Calu3 (cell line): ENCODE measurements at regions not wholly inside any gene's neighbourhood (a gene's known extent, or its start where the extent isn't known, plus 50 kb on each side); places are given as distances from the start of the nearest gene placed in this dataset.

Source experiments
- BruUV-seq: library from RNA; stranded (reverse); fragments of 400-500 nt; replicated peaks from 2 replicates; lab custom pipeline; 2021; lab: Mats Ljungman, UMichigan
- CTCF ChIA-PET: fragments of 300-600 bp; sonication (Branson Sonifier 250); formaldehyde crosslinking; loops from one replicate; lab custom pipeline; 2022; ENCODE audit warnings: antibody characterized with exemption; lab: Charles Lee
- DNase-seq: peaks from one replicate; pipeline ENCODE4 v3.0.0; 2022
- H3K27ac Mint-ChIP-seq: one replicate; pipeline ENCODE4 v1.8.0; 2022; ENCODE audit warnings: mixed read lengths; ENCODE audit not compliant: unreplicated experiment
- H3K27me3 Mint-ChIP-seq: one replicate; pipeline ENCODE4 v1.8.0; 2022; ENCODE audit warnings: mixed read lengths; ENCODE audit not compliant: unreplicated experiment
- H3K36me3 Mint-ChIP-seq: one replicate; pipeline ENCODE4 v1.8.0; 2022; ENCODE audit warnings: mild to moderate bottlenecking, moderate library complexity, mixed read lengths; ENCODE audit not compliant: insufficient read depth, unreplicated experiment
- H3K4me1 Mint-ChIP-seq: one replicate; pipeline ENCODE4 v1.8.0; 2022; ENCODE audit warnings: mild to moderate bottlenecking, low read depth, mixed read lengths; ENCODE audit not compliant: unreplicated experiment
- H3K4me3 Mint-ChIP-seq: one replicate; pipeline ENCODE4 v1.8.0; 2022; ENCODE audit warnings: mild to moderate bottlenecking, low read depth, moderate library complexity, mixed read lengths; ENCODE audit not compliant: unreplicated experiment
- H3K9me3 Mint-ChIP-seq: one replicate; pipeline ENCODE4 v1.8.0; 2022; ENCODE audit warnings: low read depth, mixed read lengths; ENCODE audit not compliant: unreplicated experiment
- CTCF ChIP-seq: fragments of 200-600 bp; IDR thresholded peaks from one replicate; pipeline ENCODE4 v1.8.0; 2022; ENCODE audit warnings: antibody characterized with exemption; ENCODE audit not compliant: unreplicated experiment
- intact Hi-C: fragments of 100-400 bp; cut with micrococcal nuclease; formaldehyde crosslinking; loops from one replicate; pipeline ENCODE4 v1.10.0; 2022; ENCODE audit not compliant: unreplicated experiment

- H3K9me3 Mint-ChIP-seq, result peaks cover 10% of the 10 kb centered on the region
- no peak for DNase-seq
- intact Hi-C loops, result no loop called here
- CTCF ChIA-PET, result no interaction called here
- no peak overlapping the region for H3K27ac Mint-ChIP-seq
- no peak overlapping the region for H3K4me3 Mint-ChIP-seq
- BruUV-seq, result no TSS peak
- no peaks in the 10 kb centered on the region for H3K4me1 Mint-ChIP-seq
- no peaks in the 10 kb centered on the region for H3K27me3 Mint-ChIP-seq
- TF ChIP-seq CTCF, result no peak
- no peaks in the 10 kb centered on the region for H3K36me3 Mint-ChIP-seq
Observed at GRCh38 chr2:21543630-21544029, 419.9 kb downstream of the TDRD15 start.

DNA sequence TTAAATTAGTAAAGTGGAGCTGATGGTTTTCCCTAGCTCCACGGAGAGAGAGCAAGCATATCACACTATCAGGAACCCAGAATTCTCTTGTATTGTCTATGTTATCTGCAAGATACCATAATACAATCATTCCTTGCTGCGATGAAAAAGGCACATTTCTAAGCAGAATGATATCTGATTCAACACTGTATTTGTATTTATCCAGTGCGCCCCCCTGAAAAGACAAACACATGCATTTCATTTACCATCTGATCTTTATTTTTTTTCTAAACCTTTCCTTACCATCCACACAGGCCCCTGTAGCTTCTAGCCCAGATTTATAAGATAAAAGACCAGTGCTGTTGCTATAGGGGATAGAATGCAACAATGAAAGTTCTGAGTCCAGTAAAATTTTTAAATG, 420.6 kb downstream of the TDRD15 start:
- no TSS peak for BruUV-seq
- no peak overlapping the region for H3K4me3 Mint-ChIP-seq
- no peaks in the 10 kb centered on the region for H3K4me1 Mint-ChIP-seq
- intact Hi-C loops, result no loop called here
- H3K9me3 Mint-ChIP-seq, result peaks cover 7% of the 10 kb centered on the region
- H3K27ac Mint-ChIP-seq, result no peak overlapping the region
- H3K36me3 Mint-ChIP-seq, result no peaks in the 10 kb centered on the region
- CTCF ChIA-PET, result no interaction called here
- H3K27me3 Mint-ChIP-seq, result no peaks in the 10 kb centered on the region
- no peak for DNase-seq
- no peak for TF ChIP-seq CTCF

DNA sequence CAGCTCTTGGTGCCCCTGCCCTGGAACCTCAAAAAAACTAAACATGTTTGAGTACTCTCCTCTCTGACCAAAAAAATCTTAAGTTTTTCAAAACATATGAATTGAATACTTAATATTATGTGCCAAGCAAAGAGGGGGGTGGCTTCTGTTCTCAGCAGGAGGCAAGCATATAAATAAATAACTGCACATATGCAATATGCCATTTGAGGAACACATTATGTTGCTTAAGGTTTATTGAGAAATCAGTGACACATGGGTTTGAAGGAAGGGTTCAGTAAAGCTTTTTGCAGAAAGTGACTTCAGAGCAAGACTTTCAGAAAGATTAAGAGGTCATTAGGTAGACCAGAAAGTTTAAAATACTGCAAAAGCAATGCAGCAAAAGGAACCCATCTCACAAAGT, 429.2 kb downstream of the TDRD15 start:
- Mint-ChIP-seq H3K4me1 (no peaks in the 10 kb centered on the region), H3K36me3 (no peaks in the 10 kb centered on the region), H3K27me3 (no peaks in the 10 kb centered on the region), H3K4me3 (no peak overlapping the region), H3K27ac (no peak overlapping the region), H3K9me3 (peaks cover 14% of the 10 kb centered on the region)
- no TSS peak for BruUV-seq
- CTCF ChIA-PET, result no interaction called here
- no peak for TF ChIP-seq CTCF
- intact Hi-C loops, result no loop called here
- DNase-seq, result no peak

GRCh38 chr2:21559351-21559750, 435.6 kb downstream of the TDRD15 start:
- no peak for TF ChIP-seq CTCF
- no peaks in the 10 kb centered on the region for H3K27me3 Mint-ChIP-seq
- BruUV-seq, result no TSS peak
- H3K36me3 Mint-ChIP-seq, result no peaks in the 10 kb centered on the region
- intact Hi-C loops, result no loop called here
- H3K4me1 Mint-ChIP-seq, result no peaks in the 10 kb centered on the region
- no peak for DNase-seq
- no peak overlapping the region for H3K27ac Mint-ChIP-seq
- CTCF ChIA-PET, result no interaction called here
- no peak overlapping the region for H3K4me3 Mint-ChIP-seq
- H3K9me3 Mint-ChIP-seq, result peaks cover 15% of the 10 kb centered on the region
